ENCODE measurements at regions not wholly inside any gene's neighbourhood (a gene's known extent, or its start where the extent isn't known, plus 50 kb on each side); places are given as distances from the start of the nearest gene placed in this dataset.

DNA sequence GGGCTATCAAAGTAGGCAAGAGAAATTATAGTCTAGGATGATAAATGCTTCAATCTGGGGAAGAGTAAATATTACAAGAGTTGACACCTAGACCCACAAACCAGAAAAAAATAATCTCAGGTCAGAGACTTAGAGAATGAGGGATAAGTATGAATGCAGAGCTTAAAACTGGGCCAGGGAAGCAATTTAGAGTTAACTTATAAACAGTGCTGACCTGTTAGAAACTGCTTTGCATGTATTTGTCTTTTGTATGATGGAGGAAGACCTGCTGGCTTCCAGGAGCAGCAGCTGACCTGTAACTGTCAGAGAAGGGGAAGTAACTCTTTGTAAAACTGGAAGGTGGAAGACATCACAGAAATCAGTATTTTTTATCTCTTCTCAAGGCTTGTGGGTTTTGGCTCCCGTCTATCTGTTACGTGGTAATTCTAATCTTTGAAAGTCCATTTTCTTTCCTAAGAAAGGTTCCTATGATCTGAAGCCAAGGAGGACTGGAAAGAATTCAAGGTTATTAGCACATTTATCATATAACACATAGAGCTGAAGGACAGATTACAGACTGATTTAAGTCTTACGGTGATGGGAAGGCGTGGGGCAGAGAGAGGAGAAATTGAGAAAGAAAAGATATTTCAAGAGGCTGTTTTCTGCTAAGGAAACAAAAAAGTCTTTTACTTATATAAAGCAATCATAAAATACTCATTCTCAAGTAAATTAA is 114.7 kb upstream of the ADAMTS19 start:
- TF ChIP-seq, protein P1, sequence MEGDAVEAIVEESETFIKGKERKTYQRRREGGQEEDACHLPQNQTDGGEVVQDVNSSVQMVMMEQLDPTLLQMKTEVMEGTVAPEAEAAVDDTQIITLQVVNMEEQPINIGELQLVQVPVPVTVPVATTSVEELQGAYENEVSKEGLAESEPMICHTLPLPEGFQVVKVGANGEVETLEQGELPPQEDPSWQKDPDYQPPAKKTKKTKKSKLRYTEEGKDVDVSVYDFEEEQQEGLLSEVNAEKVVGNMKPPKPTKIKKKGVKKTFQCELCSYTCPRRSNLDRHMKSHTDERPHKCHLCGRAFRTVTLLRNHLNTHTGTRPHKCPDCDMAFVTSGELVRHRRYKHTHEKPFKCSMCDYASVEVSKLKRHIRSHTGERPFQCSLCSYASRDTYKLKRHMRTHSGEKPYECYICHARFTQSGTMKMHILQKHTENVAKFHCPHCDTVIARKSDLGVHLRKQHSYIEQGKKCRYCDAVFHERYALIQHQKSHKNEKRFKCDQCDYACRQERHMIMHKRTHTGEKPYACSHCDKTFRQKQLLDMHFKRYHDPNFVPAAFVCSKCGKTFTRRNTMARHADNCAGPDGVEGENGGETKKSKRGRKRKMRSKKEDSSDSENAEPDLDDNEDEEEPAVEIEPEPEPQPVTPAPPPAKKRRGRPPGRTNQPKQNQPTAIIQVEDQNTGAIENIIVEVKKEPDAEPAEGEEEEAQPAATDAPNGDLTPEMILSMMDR (IDR thresholded peaks at IDR 0.05; ENCODE audit: insufficient read depth, low read depth, low read length) = no peak
- TF ChIP-seq EZH2 (IDR thresholded peaks at IDR 0.05; ENCODE audit: insufficient read depth, low read length) = no peak

Measured in astrocyte (in vitro differentiated cells and primary cell).